OCI-LY7 (cell line): ENCODE measurements at regions not wholly inside any gene's neighbourhood (a gene's known extent, or its start where the extent isn't known, plus 50 kb on each side); places are given as distances from the start of the nearest gene placed in this dataset.

Source experiments
- BruUV-seq: library from RNA; stranded (reverse); fragments of 400-500 nt; replicated peaks from 2 replicates; lab custom pipeline; 2021; lab: Mats Ljungman, UMichigan
- CTCF ChIA-PET: fragments of 300-600 bp; sonication (Branson Sonifier 250); formaldehyde crosslinking; loops from one replicate; lab custom pipeline; 2022; ENCODE audit warnings: antibody characterized with exemption; ENCODE audit not compliant: unreplicated experiment; lab: Charles Lee
- POLR2A ChIA-PET: fragments of 300-600 bp; sonication (Branson Sonifier 250); formaldehyde crosslinking; loops from one replicate; lab custom pipeline; 2022; ENCODE audit warnings: antibody characterized with exemption; lab: Charles Lee
- DNase-seq: peaks from one replicate; pipeline ENCODE4 v3.0.0-alpha.2; 2015; ENCODE audit warnings: low spot score
- H2AFZ ChIP-seq: fragments of 200-600 bp; sonication (generic), shearing (Covaris generic); 2 replicates; pipeline ENCODE4 v1.6.1; 2014; ENCODE audit warnings: mild to moderate bottlenecking, antibody characterized with exemption, low read length, moderate library complexity
- H3K27ac ChIP-seq: fragments of 200-600 bp; sonication (generic); 2 replicates; pipeline ENCODE4 v1.5.1; 2014; ENCODE audit warnings: mixed run types, low read depth, mild to moderate bottlenecking, moderate library complexity, low read length, inconsistent platforms; ENCODE audit not compliant: poor library complexity, severe bottlenecking
- H3K36me3 ChIP-seq: fragments of 200-600 bp; sonication (generic); 2 replicates; pipeline ENCODE4 v1.6.1; 2014; ENCODE audit warnings: mild to moderate bottlenecking, antibody characterized with exemption, low read length, moderate library complexity, mixed read lengths; ENCODE audit not compliant: insufficient read depth
- H3K4me1 ChIP-seq: fragments of 200-600 bp; sonication (generic); 2 replicates; pipeline ENCODE4 v1.5.1; 2014; ENCODE audit warnings: mild to moderate bottlenecking, low read length; ENCODE audit not compliant: insufficient read depth, poor library complexity, severe bottlenecking
- H3K4me2 ChIP-seq: fragments of 200-600 bp; sonication (generic); 2 replicates; pipeline ENCODE4 v1.6.1; 2014; ENCODE audit warnings: mild to moderate bottlenecking, low read length
- H3K4me3 ChIP-seq: fragments of 200-600 bp; sonication (generic); 2 replicates; pipeline ENCODE4 v1.5.1; 2014; ENCODE audit warnings: mild to moderate bottlenecking, low read depth, low read length; ENCODE audit not compliant: poor library complexity, severe bottlenecking
- H3K79me2 ChIP-seq: fragments of 200-600 bp; sonication (generic); 2 replicates; pipeline ENCODE4 v1.6.1; 2016; ENCODE audit warnings: low read depth, mild to moderate bottlenecking, low read length, moderate library complexity, mixed read lengths; ENCODE audit not compliant: insufficient read depth
- H3K9me2 ChIP-seq: fragments of 200-600 bp; sonication (generic); 2 replicates; pipeline ENCODE4 v1.6.1; 2016; ENCODE audit warnings: mild to moderate bottlenecking, low read length, mixed read lengths; ENCODE audit not compliant: insufficient read depth
- H3K9me3 ChIP-seq: fragments of 200-600 bp; sonication (generic); 2 replicates; pipeline ENCODE4 v1.6.1; 2014; ENCODE audit warnings: mild to moderate bottlenecking, mixed run types, low read length, mixed read lengths
- H4K20me1 ChIP-seq: fragments of 200-600 bp; sonication (generic); 2 replicates; pipeline ENCODE4 v1.6.1; 2014; ENCODE audit warnings: mild to moderate bottlenecking, antibody characterized with exemption, low read length, moderate library complexity, mixed read lengths; ENCODE audit not compliant: insufficient read depth
- EZH2phosphoT487 ChIP-seq: fragments of 200-600 bp; sonication (generic); IDR thresholded peaks from 2 replicates; pipeline ENCODE4 v1.6.1; 2018; ENCODE audit warnings: low read depth, borderline replicate concordance, mild to moderate bottlenecking, mixed run types, antibody characterized with exemption, low read length, moderate library complexity, mixed read lengths
- intact Hi-C: fragments of 100-400 bp; cut with micrococcal nuclease; formaldehyde crosslinking; loops from one replicate; pipeline ENCODE4 v1.10.0; 2022; ENCODE audit not compliant: unreplicated experiment
- TF ChIP-seq, protein P1 (sequence below): fragments of 200-600 bp; sonication (generic); conservative IDR thresholded peaks from 2 replicates; pipeline ENCODE4 v1.5.1; 2014; ENCODE audit warnings: mild to moderate bottlenecking, antibody characterized with exemption, low read length, moderate library complexity, mixed read lengths

DNA sequence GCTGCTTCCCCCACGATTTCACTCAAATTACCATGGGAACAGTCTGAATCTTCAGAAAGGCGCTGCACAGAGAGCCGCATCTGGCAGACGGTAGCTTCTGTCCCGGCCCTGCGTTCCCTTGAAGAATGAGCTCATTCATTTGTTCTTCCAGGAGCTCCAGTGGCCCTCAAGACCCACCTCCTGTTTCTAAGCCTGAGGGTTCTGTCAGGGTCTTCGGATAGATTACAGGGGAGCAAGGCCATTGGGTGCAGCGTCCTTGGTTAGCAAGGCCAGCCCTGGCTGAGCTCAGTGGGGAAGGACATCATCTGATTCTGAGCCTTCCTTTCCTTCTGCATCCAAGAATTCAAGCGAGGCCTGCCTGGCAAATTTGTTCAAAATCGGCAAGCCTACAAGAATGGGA is 111.9 kb downstream of the PDCL3 start:
- Histone ChIP-seq H3K4me2 (no peak overlapping the region), H3K9me2 (no peaks in the 10 kb centered on the region), H3K36me3 (no peaks in the 10 kb centered on the region), H3K79me2 (no peaks in the 10 kb centered on the region), H4K20me1 (no peaks in the 10 kb centered on the region), H3K9me3 (no peaks in the 10 kb centered on the region), H3K27ac (no peak overlapping the region), H2AFZ (no peak overlapping the region), H3K4me3 (no peak overlapping the region), H3K4me1 (no peaks in the 10 kb centered on the region)
- ChIA-PET POLR2A (interaction anchor here (0.9 kb wide), 1 partner anchor 19 kb away, joined by 3 read pairs; no protein-coding TSS in a partner anchor), CTCF (no interaction called here)
- DNase-seq, result no peak
- no peak for TF ChIP-seq EZH2phosphoT487
- TF ChIP-seq, protein P1, sequence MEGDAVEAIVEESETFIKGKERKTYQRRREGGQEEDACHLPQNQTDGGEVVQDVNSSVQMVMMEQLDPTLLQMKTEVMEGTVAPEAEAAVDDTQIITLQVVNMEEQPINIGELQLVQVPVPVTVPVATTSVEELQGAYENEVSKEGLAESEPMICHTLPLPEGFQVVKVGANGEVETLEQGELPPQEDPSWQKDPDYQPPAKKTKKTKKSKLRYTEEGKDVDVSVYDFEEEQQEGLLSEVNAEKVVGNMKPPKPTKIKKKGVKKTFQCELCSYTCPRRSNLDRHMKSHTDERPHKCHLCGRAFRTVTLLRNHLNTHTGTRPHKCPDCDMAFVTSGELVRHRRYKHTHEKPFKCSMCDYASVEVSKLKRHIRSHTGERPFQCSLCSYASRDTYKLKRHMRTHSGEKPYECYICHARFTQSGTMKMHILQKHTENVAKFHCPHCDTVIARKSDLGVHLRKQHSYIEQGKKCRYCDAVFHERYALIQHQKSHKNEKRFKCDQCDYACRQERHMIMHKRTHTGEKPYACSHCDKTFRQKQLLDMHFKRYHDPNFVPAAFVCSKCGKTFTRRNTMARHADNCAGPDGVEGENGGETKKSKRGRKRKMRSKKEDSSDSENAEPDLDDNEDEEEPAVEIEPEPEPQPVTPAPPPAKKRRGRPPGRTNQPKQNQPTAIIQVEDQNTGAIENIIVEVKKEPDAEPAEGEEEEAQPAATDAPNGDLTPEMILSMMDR, result no peak
- intact Hi-C loops, result no loop called here
- BruUV-seq, result no TSS peak

DNA sequence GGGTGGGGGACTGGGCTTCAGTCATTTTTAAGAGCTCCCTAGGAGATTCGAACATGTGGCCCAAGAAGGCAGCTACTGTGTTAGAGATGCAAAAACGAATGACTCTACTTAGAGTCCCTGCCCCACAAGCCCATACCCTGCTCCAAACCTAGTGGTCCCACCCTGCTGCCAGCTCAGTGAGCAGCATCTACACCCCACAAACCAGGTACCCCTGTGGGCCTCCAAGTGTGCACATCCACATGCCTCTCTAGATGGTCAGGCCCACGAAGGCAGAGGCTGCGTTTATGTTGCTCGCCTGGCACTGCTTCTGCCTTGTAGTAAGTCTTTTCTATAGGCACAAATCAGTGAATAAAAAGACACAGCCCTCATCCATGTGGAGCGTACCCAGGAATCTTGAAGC is 112.6 kb downstream of the PDCL3 start:
- DNase-seq, result no peak
- H3K9me2 ChIP-seq, result no peaks in the 10 kb centered on the region
- H3K36me3 ChIP-seq, result no peaks in the 10 kb centered on the region
- H3K4me3 ChIP-seq, result no peak overlapping the region
- no peaks in the 10 kb centered on the region for H3K4me1 ChIP-seq
- intact Hi-C loops, result no loop called here
- no peaks in the 10 kb centered on the region for H3K9me3 ChIP-seq
- ChIA-PET CTCF (no interaction called here), POLR2A (interaction anchor here (0.6 to 0.9 kb wide), 2 partner anchors 20 to 226 kb away, joined by 3 read pairs; no protein-coding TSS in a partner anchor)
- H4K20me1 ChIP-seq, result no peaks in the 10 kb centered on the region
- H3K4me2 ChIP-seq, result no peak overlapping the region
- H3K27ac ChIP-seq, result no peak overlapping the region
- no TSS peak for BruUV-seq
- TF ChIP-seq, protein P1, result no peak
- no peak for TF ChIP-seq EZH2phosphoT487
- no peaks in the 10 kb centered on the region for H3K79me2 ChIP-seq
- H2AFZ ChIP-seq, result no peak overlapping the region

DNA sequence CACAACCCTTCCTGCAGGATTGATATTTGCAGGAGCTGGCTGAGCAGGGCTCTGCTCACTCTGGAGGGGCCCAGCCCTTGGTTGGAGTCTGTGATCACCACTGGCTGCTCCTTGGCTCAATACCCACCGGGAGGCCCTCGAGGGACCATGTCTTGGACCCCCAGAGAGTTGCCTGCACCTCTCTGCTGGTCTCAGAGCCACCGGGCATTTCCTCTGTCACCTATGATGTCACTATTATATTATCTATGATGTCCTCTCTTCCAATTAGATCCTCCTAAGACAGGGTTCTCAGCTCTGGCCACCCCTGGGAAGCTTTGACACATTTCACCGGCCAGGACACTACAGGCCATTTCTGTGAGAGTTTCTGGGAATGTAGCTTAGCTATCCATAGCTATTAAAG is 113.1 kb downstream of the PDCL3 start:
- POLR2A ChIA-PET, result interaction anchor here (0.6 to 1.1 kb wide), 2 partner anchors 9 to 225 kb away, joined by 3 to 4 read pairs; no protein-coding TSS in a partner anchor
- H4K20me1 ChIP-seq, result no peaks in the 10 kb centered on the region
- no peak overlapping the region for H3K4me2 ChIP-seq
- no peaks in the 10 kb centered on the region for H3K36me3 ChIP-seq
- intact Hi-C loops, result no loop called here
- no peaks in the 10 kb centered on the region for H3K9me2 ChIP-seq
- no peak overlapping the region for H3K4me3 ChIP-seq
- no TSS peak for BruUV-seq
- no peak overlapping the region for H2AFZ ChIP-seq
- no peaks in the 10 kb centered on the region for H3K79me2 ChIP-seq
- CTCF ChIA-PET, result no interaction called here
- H3K4me1 ChIP-seq, result no peaks in the 10 kb centered on the region
- TF ChIP-seq, protein P1, result no peak
- no peak for TF ChIP-seq EZH2phosphoT487
- no peaks in the 10 kb centered on the region for H3K9me3 ChIP-seq
- DNase-seq, result no peak
- H3K27ac ChIP-seq, result no peak overlapping the region
